NCI-H146 treated with DMSO at 0.1 percent for 48 hours (cell line): ENCODE measurements at regions not wholly inside any gene's neighbourhood (a gene's known extent, or its start where the extent isn't known, plus 50 kb on each side); places are given as distances from the start of the nearest gene placed in this dataset.
A peak's percentile ranks its signal among the peaks of the same experiment; 100 is the strongest.
"Not testable (repeated sequence)": the region's sequence is repeated elsewhere in the genome, so short reads cannot be mapped to it uniquely, and the experiment has no call there.

Experiments
- DNase-seq: peaks from one replicate; lab custom pipeline; 2025; ENCODE audit not compliant: unreplicated experiment; lab: John Stamatoyannopoulos, UW

DNA sequence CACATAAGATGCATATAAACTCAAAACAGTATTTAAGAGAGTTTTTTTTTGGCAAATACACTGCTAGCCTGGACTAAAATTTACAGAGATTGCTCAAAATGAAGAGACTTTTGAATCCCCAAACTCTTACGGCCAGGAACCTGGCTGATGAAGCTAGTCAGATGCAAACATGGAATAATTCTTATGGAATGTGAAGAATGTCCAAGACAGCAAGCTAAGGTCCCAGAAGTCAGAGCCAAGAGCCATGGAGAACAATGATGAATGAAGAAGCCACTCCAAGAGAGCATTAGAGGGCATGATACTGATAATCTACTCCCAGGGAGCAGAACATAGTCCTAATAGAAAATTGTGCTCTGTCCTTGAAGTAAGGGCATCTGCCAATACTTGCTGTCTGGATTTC lies 705.5 kb downstream of the DIPK2A start:
- no peak for DNase-seq

DNA sequence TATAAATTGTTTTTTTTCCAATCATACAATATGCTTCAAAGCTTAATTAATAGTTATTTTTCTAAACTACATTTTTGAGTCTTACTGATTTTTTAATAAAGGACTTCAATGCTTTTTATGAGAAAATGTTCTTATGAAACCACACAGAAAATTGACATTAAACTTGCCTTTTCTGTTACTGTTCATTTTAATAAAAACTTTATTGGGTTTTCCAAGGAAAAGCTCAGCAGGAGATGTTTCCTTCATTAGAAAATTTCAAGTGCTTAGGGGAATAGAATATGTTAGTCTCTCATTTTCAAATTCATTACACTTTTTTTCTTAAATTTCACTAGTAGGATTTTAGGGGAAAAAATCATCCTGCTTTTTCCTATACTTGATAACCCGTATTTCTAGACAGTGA lies 711.4 kb downstream of the DIPK2A start:
- no peak for DNase-seq

DNA sequence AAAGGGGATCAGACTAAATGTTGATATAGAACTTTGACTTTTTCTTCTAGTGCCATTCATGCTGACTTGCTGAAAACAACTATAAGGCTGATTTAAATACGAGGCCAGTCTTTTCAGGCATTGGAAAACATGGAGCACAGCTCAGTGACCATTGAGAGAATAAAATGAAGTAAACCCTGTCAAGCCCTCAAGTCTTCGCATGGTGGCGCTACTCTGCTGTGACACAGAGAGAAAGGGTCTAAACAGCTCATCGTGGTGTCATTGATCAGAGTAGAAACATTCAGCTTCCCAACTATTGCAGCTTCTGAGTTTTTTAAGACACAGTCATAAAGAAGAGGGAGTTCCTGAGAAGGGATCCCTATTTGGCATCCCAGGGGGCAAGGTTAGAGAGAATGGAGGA lies 716.2 kb downstream of the DIPK2A start:
- DNase-seq: no peak

DNA sequence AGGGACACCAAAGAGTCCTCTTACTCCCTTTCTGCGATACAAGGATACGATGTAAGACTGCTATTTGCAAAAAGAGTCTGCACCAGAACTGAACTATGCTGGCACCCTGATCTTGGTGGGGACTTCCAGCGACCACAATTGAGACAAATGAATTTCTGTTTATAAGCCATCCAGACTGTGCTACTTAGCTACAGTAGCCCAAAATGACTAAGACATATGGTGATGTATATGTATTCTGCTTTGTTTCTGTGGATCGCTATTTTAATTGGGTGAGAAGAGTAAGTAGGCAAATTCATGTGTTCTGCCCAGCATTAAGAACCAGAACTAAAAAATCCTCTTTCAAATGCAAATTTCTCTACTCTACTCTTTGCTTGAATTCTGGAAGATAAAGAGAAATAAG lies 720.9 kb downstream of the DIPK2A start:
- DNase-seq: no peak

DNA sequence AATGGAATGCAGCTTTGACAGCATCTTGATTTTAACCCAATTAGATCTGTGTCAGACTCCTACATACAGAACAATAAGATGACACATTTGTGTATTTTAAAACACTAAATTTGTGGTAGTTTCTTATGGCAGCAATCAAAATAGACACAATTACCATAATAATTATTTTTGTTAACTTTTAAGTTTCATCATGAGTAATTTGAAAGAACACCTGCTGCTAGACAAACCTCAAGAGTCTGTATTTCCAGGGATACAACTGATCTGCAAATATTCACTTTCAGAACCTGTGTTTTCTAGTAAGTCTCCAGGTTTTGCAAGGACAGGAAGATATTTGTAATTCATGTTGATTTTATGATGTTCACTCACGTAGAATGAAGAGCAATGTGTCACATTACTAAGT lies 736.8 kb downstream of the DIPK2A start:
- peak; percentile 99 for DNase-seq

DNA sequence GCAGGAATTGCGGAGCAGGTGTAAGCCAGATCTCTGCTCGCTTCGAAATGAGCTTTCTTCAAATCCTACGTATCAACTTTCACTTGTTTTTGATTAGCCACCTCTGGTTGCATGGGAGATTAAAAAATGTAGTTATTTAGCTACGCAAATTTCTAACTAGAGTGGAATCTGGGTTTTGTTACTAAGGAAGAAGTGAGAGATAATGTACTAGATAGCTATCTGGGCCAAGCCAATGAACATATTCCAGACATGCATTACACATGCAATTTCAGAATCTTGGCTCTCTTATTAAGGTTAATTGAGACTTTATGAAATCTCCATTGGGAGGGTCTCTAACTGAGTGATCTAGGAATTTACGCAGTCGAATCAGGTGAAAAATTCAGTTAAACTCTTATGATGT lies 765.7 kb downstream of the DIPK2A start:
- DNase-seq: no peak

DNA sequence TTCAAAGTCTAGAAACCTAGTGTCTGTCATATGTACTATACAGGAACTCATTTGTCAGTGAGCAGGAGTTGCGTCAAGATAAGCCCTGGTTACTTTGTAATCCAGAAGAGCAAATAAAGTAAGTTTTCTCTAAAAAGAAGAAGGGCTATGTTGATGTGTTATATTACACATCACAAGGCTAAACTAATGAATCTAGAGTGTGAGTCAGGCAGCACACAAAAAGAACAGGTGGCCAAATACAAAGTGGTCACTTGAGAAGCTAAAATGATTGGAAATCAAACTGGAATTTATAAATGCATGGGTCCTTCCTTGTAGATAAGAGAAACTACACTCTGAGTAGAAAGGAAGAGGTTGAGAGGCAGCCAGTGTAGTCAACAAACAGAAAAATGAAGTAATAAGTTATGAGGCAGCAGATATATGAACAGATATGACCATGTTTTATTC lies 771.6 kb downstream of the DIPK2A start:
- no peak for DNase-seq

DNA sequence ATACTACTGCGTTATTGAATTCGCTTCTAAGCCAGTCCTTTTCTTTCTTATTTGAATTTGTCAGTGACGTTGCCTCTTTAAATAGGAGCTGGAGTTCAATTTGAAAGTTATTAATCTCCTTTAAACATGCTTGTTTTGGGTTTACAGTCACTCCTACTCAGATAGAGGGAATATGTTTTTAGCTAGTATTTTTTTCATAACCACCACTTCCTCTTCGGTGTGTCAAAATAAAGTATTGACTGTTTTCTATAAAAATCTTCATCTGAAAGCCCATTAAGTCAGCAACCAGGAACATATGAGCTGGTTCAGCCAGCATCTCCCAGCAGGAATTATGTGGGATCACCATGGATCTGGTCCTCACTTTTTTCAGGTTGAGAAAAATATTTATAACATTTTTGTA lies 772.9 kb downstream of the DIPK2A start:
- DNase-seq: no peak

DNA sequence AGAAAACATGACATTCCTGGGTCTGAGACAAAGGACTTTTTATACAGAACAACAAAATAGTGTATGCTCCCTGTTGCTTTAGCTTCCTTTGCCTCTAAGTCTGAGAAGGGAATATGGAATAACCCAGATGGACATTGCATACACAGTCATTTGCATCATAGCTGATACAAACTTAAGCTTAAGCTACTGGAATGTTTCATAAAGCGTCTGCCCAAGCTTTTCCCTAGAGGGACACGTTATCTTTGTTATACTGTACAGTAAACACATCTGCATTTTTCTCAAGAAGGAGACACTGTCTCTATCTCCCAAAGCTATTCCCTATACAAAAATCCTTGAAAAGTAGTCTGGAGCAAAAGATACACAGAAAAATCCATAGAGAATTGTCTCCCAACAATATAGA lies 775.0 kb downstream of the DIPK2A start:
- no peak for DNase-seq

DNA sequence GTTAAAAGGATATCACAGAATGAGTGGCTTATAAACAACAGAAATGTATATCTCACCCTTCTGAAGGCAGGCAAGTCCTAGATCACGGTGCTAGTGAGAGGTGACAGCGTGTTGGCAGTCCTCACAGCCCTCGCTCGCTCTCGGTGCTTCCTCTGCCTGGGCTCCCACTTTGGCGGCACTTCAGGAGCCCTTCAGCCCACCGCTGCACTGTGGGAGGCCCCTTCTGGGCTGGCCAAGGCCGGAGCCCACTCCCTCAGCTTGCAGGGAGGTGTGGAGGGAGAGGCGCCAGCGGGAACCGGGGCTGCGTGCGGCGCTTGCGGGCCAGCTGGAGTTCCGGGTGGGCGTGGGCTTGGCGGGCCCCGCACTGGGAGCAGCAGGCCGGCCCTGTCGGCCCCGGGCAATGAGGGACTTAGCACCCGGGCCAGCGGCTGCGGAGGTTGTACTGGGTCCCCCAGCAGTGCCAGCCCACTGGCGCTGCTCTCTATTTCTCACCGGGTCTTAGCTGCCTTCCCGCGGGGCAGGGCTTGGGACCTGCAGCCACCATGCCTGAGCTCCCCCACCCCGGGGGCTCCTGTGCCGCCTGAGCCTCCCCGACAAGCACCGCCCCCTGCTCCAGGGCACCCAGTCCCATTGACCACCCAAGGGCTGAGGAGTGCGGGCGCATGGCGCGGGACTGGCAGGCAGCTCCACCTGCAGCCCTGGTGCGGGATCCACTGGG lies 778.1 kb downstream of the DIPK2A start:
- not testable (repeated sequence) for DNase-seq

DNA sequence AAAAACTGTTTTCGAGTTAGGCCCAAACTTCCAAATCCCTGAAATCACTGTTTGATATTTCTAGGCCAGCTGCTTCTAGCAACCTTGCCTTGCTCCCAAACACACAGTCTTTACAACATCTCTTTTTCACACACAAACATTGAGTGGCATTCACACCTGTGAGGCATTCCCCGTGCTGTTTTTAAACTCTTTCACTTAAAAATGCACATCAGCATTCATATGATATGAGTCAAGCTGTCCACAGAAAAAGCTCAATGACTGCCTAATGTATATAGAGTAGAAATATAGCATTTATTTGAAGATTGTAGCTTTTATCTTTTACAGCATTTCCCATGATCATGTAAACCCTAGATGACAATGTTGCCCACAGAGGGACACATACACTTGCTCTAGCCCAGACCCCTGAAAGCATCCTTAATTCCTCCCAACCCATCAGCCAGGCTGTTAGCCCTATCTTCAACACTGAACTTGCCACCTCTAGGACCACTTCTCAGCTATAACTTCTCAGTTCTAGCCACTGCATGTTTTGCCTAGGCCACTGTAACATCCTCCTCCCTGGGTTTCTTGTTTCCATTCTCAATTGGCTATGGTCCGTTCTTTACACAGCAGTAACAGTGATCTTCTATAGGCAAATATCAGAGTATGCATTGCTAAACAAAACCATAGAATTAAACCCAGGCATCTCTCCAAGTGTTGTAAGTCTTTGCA lies 782.6 kb downstream of the DIPK2A start:
- no peak for DNase-seq

DNA sequence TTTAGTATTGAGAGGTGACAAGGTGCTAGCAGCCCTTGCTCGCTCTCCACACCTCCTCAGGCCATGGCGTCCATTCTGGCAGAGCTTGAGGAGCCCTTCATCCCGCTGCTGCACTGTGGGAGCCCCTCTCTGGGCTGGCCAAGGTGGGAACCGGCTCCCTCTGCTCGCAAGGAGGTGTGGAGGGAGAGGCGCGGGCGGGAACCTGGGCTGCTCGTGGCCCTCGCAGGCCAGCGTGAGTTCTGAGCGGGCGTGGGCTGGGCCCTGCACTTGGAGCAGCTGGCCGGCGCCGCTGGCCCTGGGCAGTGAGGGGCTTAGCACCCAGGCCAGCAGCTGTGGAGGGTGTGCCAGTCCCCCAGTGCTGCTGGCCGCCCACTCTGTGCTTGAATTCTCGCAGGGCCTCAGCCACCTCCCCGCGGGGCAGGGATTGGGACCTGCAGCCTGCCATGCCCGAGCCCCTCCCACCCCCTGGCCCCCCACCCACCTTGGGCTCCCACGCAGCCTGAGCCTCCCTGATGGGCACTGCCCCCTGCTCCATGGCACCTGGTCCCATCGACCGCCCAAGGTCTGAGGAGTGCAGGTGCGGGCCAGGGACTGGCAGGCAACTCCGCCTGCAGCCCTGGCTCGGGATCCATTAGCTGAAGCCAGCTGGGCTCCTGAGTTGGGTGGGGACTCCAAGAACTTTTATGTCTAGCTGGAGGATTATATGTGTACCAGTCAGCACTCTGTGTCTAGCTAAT lies 785.2 kb downstream of the DIPK2A start:
- no peak for DNase-seq

DNA sequence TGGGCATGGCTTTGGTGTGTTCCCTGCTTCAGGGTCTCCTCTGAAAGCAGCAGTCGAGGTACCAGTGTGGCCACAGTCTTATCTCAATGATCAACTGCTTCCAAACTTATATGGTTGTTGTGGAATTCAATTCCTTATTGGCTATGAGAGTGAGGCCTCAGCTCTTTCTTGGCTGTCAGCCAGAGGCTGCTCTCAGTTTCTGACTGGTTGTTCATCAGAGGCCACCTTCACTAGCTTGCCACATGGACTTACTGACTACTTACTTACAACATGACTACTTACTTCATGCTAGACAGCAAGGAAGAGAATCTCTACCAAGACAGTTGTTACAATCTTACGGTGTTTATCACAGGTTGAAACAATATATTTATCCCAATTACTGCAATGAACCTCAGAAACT lies 789.2 kb downstream of the DIPK2A start:
- DNase-seq: no peak

DNA sequence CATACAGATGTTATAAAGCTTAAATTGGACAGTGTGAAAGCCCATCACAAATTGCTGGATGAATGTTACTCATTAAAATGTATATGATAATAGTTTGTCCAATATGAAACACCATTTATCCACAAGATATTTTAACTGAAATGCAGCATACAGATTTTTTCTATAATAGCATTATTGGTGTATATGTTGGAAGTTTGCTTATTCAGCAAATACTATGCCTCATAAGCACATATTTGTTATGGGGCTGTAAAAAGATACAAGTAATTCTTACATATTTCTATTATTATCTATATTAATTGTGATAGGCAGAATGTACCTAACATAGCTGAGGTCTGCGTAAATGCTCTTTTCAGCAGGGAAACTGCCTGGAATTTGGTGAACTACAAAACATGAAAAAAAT lies 790.5 kb downstream of the DIPK2A start:
- no peak for DNase-seq

DNA sequence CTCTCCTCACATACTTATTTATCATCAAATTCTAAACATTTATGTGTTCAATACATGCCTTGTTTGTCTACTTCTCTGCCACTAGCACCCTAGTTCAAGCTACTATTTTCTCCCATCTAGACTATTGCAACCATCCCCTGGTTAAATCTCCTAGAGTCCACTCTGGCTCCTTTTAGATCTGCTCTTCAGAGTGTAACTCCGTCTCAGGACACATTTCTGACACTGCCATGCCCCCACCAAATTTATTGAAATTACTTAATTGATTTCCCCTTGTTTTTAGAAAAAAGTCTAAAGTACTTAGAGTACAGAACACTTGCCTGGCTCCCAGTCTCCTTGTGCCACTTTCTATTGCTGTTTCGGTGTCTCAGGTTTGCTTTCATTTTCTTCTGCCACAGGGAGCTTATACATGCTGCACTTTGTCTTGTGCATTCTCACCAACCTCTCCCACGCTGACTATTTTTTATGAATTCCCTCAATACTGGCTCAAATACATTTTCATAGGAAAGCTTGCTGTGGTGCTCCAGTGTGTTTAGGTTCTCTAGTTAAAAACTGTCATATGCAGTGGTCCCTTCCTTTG lies 792.3 kb downstream of the DIPK2A start:
- peak; percentile 53 for DNase-seq

DNA sequence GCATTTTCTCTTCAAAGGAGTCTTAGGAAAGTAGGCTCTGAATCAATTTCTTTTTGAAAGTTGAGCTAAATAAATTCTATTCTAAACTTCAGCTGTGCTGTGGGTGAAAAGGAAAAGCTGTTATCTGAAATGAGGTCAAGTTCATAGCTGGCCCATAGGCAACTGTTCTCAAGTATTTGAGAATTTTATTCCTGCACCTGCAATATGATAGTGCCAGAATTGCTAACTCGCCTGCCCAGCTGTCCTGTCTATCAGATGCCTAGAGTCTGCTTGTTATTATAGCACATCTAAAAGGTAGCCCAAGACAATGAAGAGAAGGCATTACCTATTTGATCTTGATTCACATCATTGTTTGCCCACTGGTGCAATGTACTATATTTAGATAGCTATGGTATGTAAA lies 798.7 kb downstream of the DIPK2A start:
- DNase-seq: peak; percentile 79

DNA sequence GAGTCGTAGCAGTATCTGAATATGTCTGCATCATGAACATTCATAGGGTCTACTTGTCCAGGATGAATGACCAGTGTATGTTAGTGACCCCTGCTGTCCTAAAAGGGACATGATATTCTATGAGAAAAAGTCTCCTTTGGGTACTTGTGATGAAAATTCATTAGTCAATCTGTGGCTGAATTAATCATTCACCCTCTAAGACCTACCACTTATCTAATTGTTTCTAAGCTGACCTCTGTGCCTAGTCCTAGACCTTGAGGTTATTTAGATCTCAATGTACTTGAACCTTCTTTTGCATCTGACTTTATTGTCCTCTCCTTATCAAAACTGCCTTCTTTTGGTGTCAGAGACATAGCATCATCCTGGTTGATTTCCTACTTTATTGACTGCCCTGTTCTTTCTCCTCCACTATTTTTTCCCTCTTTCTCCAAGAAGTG lies 799.3 kb downstream of the DIPK2A start:
- DNase-seq: peak; percentile 81

DNA sequence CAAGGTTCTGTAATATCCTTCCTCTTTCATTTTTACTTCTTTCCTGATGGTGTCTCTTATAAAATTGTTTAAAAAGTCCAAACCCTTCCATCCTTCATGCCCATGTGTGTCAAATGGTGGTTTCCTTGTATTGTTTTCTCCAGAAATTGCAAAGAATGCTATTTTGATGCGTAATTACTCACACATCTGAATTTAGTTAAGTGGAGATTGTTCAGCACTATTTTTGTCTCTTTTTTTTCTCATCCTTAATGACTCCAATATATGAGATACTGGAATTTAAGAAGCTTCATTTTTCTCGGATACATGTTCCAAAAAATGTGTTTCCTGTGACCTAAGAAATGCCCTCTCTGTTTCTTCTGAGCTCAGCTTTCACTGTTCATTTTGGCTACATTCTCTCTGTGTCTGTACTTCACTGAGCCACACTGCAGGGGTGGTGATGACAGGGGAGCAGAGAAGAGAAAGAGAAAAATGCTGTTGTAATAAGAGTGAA lies 799.8 kb downstream of the DIPK2A start:
- DNase-seq: no peak

DNA sequence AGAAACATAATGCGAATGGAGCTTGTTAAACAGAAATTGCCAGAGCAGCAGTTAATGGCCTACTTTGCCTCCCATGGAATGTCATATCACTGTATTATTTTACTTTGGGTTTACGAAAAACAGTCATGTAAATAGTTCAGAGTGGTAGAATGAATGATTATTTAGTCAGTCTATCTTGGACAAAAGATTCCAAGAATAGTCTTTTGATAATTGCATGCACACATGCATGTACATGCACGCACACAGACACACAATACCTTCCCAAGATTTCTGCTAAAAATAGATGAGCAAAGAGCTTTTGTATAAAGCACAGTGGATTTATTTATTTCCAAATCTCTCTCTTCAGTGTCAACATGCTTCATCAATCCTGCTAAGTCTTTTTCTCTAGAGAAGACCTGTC lies 800.7 kb downstream of the DIPK2A start:
- DNase-seq: no peak

DNA sequence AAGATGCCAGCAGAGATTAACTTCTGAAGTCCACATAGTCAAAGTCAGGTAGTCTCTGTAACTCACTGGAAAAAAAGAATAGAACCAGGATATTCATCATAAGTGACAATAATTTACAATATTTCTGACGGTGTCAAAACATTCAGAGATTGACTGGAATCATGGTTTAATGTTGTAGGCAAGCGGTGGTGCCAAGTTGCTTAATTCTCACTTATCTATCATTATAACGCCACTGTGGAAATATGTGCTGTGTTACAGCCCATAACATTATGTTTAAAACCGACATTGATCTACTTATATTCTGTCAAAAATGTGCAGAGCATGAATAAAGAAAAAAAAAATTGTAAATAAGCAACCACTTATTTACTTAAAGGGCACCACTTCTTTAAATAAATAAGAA lies 801.7 kb downstream of the DIPK2A start:
- no peak for DNase-seq

DNA sequence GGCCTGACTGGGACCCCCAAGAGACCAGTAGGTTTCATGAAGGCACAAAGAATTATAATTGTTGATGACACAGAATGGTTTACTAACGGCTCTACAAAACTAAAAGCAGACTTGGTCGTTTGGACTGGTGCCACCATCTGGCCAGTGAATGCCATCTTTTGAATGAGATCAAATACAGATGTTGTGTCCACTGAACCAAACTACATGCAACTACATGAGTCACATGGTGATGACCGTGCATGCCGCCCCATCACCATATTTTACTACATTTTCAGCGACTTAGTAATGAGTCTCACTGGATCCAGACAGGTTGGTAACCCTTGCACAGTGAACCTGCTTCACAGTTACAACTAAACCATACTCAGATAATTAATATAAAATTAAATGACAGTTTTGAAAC lies 803.3 kb downstream of the DIPK2A start:
- no peak for DNase-seq

DNA sequence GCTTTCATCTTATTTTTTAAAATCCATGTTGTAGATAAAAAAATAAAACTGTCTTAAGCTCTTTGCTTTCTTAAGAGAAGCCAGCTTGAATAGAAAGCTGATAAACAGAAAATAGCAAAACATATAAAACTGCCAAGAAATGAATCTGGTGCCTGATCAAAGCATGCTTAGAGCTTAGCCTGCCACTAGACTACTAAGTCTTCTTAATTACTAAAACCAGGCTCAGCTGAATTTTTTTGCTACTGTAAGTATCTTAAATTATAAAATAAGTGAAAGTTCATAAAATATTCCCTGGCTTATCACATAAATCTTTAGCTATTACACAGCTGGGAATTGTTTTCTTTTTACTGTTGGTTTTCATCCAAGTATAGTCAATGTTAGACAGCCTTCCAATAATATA lies 803.9 kb downstream of the DIPK2A start:
- DNase-seq: no peak
